ENCODE measurements at regions not wholly inside any gene's neighbourhood (a gene's known extent, or its start where the extent isn't known, plus 50 kb on each side); places are given as distances from the start of the nearest gene placed in this dataset.

DNA sequence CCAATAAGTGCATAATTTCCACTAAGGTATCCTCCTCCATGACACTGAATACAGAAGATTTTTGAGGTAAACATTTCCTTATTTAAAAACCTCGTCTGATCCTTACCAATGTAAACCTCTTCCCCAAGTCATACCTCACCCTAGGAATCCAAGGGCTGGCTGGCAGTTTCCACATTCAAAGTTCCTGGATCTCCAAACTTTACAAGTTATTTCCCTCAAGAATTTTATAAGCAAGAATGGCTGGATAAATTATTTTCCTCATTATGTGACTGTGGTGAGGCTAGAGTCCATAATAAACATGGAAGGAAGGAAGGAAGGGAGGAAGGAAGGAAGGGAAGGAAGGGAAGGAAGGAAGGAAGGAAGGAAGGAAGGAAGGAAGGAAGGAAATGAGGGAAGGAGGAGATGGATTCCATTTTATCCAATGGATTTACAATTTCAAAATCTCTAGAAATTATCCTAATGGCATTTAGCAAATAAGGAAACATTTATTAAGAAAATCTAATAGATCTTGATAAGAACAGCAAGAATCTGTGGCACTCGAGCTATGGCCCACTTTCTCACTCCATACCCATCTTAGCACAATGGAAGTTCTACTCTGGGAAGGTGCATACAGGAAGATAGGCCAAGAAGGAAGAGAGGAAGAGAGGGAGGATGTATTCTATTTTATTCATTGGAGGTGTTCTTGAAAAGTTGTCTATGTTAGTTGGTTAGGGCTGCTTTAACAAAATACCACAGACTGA is 477.8 kb upstream of the TMPO start:
- Histone ChIP-seq H3K27me3 (ENCODE audit: control insufficient read depth, insufficient read depth, low read length) (no peaks in the 10 kb centered on the region), H3K4me3 (ENCODE audit: low read length) (no peak overlapping the region), H3K9me3 (ENCODE audit: control insufficient read depth, insufficient read depth, low read length) (no peaks in the 10 kb centered on the region), H3K4me1 (ENCODE audit: control insufficient read depth, insufficient read depth, low read length) (no peaks in the 10 kb centered on the region), H3K36me3 (ENCODE audit: control insufficient read depth, insufficient read depth, low read length) (no peaks in the 10 kb centered on the region), H3K27ac (ENCODE audit: low read length) (no peak overlapping the region)
- no peak for DNase-seq (ENCODE audit: low read depth, low spot score)
- no CpG with 5 or more reads among the region's 2 CpGs for WGBS (ENCODE audit: insufficient coverage, insufficient read length)

DNA sequence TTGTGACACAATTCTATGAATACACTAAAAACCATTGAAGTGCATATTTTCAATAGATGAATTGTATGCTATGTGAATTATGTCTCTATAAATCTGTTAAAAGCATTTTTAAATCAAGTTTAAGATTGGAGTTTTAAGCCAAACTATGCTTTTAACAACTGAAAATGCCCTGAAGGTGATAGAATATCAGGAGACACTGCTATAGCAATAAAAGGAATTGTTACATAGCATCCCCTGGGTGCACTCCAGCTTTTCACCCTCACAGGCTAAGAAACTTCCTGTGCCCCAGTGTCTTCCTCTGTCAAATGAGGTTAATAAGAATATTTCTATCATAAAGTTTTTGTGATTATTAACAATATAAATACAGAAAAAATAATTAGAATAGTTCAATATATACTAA is 472.7 kb upstream of the TMPO start:
- no peak for DNase-seq (ENCODE audit: low read depth, low spot score)
- no peak overlapping the region for H3K27ac ChIP-seq (ENCODE audit: low read length)
- no peaks in the 10 kb centered on the region for H3K27me3 ChIP-seq (ENCODE audit: control insufficient read depth, insufficient read depth, low read length)
- no peaks in the 10 kb centered on the region for H3K9me3 ChIP-seq (ENCODE audit: control insufficient read depth, insufficient read depth, low read length)
- H3K4me1 ChIP-seq (ENCODE audit: control insufficient read depth, insufficient read depth, low read length) = no peaks in the 10 kb centered on the region
- H3K36me3 ChIP-seq (ENCODE audit: control insufficient read depth, insufficient read depth, low read length) = no peaks in the 10 kb centered on the region
- H3K4me3 ChIP-seq (ENCODE audit: low read length) = no peak overlapping the region

DNA sequence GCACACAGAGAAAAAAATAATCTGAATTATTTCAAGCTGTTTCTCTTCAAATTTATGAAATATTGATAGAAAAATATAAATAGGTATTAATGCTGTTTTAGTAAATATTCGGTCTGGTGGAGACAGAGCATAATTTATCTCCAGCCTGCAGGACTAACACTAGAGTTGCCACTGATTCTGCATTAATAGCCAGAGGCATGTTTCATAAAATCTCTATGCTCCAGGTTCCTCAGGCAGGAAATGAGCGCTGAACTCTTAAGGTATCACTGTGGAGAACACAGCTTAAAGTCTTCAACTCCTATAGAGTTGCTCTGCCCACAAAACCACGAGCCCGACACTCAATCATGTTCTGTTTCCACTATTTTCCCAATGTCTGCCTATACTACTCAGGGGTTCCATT is 470.0 kb upstream of the TMPO start:
- H3K27me3 ChIP-seq (ENCODE audit: control insufficient read depth, insufficient read depth, low read length) = no peaks in the 10 kb centered on the region
- H3K4me1 ChIP-seq (ENCODE audit: control insufficient read depth, insufficient read depth, low read length) = no peaks in the 10 kb centered on the region
- no peak for DNase-seq (ENCODE audit: low read depth, low spot score)
- H3K27ac ChIP-seq (ENCODE audit: low read length) = no peak overlapping the region
- H3K9me3 ChIP-seq (ENCODE audit: control insufficient read depth, insufficient read depth, low read length) = no peaks in the 10 kb centered on the region
- whole genome bisulfite sequencing (ENCODE audit: insufficient coverage, insufficient read length) = 100% methylated on average over 1 of the region's 4 CpGs
- H3K36me3 ChIP-seq (ENCODE audit: control insufficient read depth, insufficient read depth, low read length) = no peaks in the 10 kb centered on the region
- no peak overlapping the region for H3K4me3 ChIP-seq (ENCODE audit: low read length)

DNA sequence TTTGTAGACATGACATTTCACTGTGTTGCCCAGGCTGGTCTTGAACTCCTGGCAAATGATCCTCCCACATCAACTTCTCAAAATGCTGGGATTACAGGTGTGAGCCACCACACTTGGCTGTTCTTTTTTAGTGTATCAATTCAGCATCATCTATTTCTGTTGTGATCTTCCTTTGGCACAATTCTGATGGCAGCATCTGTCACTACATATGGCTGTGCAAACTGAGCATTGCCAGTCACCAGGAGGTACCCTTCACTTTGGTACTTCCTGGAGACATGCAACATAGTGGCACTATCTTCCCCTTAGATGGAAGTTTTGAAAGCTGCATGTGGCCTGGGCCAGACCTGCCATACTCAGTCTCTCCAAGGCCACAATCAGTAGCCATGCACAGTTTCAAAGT is 467.1 kb upstream of the TMPO start:
- no peaks in the 10 kb centered on the region for H3K4me1 ChIP-seq (ENCODE audit: control insufficient read depth, insufficient read depth, low read length)
- no peaks in the 10 kb centered on the region for H3K36me3 ChIP-seq (ENCODE audit: control insufficient read depth, insufficient read depth, low read length)
- H3K9me3 ChIP-seq (ENCODE audit: control insufficient read depth, insufficient read depth, low read length) = no peaks in the 10 kb centered on the region
- H3K4me3 ChIP-seq (ENCODE audit: low read length) = no peak overlapping the region
- no peak overlapping the region for H3K27ac ChIP-seq (ENCODE audit: low read length)
- no peaks in the 10 kb centered on the region for H3K27me3 ChIP-seq (ENCODE audit: control insufficient read depth, insufficient read depth, low read length)
- no peak for DNase-seq (ENCODE audit: low read depth, low spot score)

DNA sequence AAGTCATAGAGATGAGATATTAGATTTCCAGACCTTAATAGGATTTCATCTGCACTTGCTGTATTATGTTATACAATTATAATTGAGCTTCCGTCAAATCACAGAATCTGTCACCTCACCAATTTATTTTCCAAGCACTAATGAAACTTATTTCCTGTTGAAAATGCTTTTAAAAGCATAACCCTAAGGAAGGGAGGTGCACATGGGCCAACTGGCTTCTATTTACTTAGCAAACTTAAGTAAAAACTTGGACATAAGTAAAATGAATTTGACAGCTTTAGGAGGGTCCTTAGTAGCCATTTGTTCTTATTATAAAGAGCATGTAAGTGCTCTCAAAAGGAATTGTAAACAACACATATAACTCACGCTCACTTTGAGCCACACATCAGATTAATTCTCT is 462.2 kb upstream of the TMPO start:
- DNase-seq (ENCODE audit: low read depth, low spot score) = no peak
- Histone ChIP-seq H3K27ac (ENCODE audit: low read length) (no peak overlapping the region), H3K4me1 (ENCODE audit: control insufficient read depth, insufficient read depth, low read length) (no peaks in the 10 kb centered on the region), H3K9me3 (ENCODE audit: control insufficient read depth, insufficient read depth, low read length) (no peaks in the 10 kb centered on the region), H3K4me3 (ENCODE audit: low read length) (no peak overlapping the region), H3K27me3 (ENCODE audit: control insufficient read depth, insufficient read depth, low read length) (no peaks in the 10 kb centered on the region), H3K36me3 (ENCODE audit: control insufficient read depth, insufficient read depth, low read length) (no peaks in the 10 kb centered on the region)
- no CpG with 5 or more reads among the region's 2 CpGs for WGBS (ENCODE audit: insufficient coverage, insufficient read length)

DNA sequence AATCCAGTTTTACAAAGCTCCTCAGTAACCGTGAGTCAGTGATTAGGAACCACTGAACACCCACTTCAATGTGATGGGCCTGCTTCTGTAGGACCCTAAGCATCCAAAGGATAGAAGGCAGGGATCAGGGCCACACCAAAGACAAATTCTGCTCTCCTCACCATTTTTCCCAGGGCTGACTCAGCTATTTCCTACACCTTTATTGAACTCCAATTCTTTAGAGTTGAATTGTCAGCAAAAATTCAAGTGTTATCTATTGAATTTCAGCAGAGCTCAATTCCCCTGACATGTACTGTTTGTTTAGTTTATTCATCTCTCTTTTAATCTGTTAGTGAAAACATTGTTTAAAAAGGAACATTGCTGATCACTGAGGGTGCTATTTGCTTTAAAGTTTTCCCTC is 457.7 kb upstream of the TMPO start:
- Histone ChIP-seq H3K27me3 (ENCODE audit: control insufficient read depth, insufficient read depth, low read length) (no peaks in the 10 kb centered on the region), H3K4me3 (ENCODE audit: low read length) (no peak overlapping the region), H3K4me1 (ENCODE audit: control insufficient read depth, insufficient read depth, low read length) (no peaks in the 10 kb centered on the region), H3K27ac (ENCODE audit: low read length) (no peak overlapping the region), H3K36me3 (ENCODE audit: control insufficient read depth, insufficient read depth, low read length) (no peaks in the 10 kb centered on the region), H3K9me3 (ENCODE audit: control insufficient read depth, insufficient read depth, low read length) (no peaks in the 10 kb centered on the region)
- DNase-seq (ENCODE audit: low read depth, low spot score) = no peak
- no CpG with 5 or more reads among the region's 1 CpG for WGBS (ENCODE audit: insufficient coverage, insufficient read length)

DNA sequence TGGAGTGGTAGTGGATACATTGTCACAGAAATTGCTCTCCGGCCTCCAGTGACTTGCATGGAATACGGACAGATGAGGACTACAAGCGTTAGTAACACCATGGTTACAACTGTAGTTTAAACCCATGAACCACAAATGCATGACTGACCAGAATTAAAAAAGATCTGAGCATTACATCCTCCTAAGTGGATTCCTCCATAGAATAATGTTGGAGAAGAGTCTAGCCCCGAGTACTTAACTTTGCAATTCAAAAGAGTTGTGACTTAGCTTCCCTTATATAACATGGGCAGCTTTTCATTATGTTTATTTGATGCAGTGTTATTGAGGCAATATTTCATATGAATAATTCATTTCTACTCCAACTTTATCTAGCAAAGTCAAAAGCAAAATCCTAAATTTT is 457.2 kb upstream of the TMPO start:
- Histone ChIP-seq H3K4me3 (ENCODE audit: low read length) (no peak overlapping the region), H3K4me1 (ENCODE audit: control insufficient read depth, insufficient read depth, low read length) (no peaks in the 10 kb centered on the region), H3K9me3 (ENCODE audit: control insufficient read depth, insufficient read depth, low read length) (no peaks in the 10 kb centered on the region), H3K27ac (ENCODE audit: low read length) (no peak overlapping the region), H3K27me3 (ENCODE audit: control insufficient read depth, insufficient read depth, low read length) (no peaks in the 10 kb centered on the region), H3K36me3 (ENCODE audit: control insufficient read depth, insufficient read depth, low read length) (no peaks in the 10 kb centered on the region)
- no peak for DNase-seq (ENCODE audit: low read depth, low spot score)
- WGBS (ENCODE audit: insufficient coverage, insufficient read length) = no CpG with 5 or more reads among the region's 4 CpGs

DNA sequence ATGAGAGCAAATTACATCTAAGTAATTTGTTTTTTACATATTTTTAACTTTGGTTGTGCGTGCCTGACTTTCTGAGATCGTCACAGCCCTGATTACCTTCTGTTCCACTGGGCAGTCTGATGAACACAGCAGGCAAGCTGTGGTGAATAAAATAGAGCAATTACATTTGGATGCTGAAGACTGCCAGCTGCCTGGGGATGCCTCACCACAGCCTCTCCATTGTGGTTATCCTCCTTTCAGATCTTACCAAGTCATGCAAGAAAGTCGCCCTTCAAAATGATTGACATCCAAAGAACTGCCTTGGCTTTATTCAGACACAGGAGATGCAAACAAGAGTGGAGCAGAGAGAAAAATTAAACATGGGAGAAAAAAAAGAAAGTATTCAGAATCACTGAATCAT is 456.6 kb upstream of the TMPO start:
- no peaks in the 10 kb centered on the region for H3K27me3 ChIP-seq (ENCODE audit: control insufficient read depth, insufficient read depth, low read length)
- no CpG with 5 or more reads among the region's 3 CpGs for WGBS (ENCODE audit: insufficient coverage, insufficient read length)
- no peak overlapping the region for H3K4me3 ChIP-seq (ENCODE audit: low read length)
- no peaks in the 10 kb centered on the region for H3K4me1 ChIP-seq (ENCODE audit: control insufficient read depth, insufficient read depth, low read length)
- DNase-seq (ENCODE audit: low read depth, low spot score) = no peak
- no peak overlapping the region for H3K27ac ChIP-seq (ENCODE audit: low read length)
- H3K9me3 ChIP-seq (ENCODE audit: control insufficient read depth, insufficient read depth, low read length) = no peaks in the 10 kb centered on the region
- H3K36me3 ChIP-seq (ENCODE audit: control insufficient read depth, insufficient read depth, low read length) = no peaks in the 10 kb centered on the region

DNA sequence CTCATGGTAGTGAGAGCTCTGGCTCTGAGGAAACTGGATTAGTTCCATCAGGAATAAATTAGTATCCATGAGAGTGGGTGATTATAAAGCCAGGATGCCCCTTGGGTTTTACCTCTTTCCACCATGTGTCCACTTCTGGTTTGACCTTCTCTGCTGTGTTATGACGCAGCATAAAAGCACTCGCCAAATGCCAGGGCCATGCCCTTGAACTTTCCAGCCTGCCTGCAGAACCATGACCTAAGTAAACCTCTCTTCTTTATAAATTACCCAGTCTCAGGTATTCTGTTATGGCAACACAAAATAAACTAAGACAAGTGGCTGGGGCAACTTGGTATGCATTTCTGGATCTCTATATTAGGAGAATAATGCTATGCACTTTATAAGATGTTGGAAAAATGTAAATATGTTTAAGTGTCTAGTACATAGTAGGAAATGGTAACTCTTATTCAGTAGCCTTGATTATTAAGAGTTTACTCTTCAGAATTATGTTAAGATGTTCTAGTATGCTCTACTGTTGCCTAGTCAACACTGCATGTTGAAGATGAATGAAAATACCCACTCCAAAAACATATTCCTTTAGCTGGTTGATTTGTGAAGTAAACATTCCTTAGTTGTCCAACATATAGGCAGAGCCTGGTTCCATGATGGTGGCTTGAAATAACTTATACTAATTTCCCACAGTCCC is 455.6 kb upstream of the TMPO start:
- Histone ChIP-seq H3K9me3 (ENCODE audit: control insufficient read depth, insufficient read depth, low read length) (no peaks in the 10 kb centered on the region), H3K4me1 (ENCODE audit: control insufficient read depth, insufficient read depth, low read length) (no peaks in the 10 kb centered on the region), H3K27ac (ENCODE audit: low read length) (no peak overlapping the region), H3K4me3 (ENCODE audit: low read length) (no peak overlapping the region), H3K36me3 (ENCODE audit: control insufficient read depth, insufficient read depth, low read length) (no peaks in the 10 kb centered on the region), H3K27me3 (ENCODE audit: control insufficient read depth, insufficient read depth, low read length) (no peaks in the 10 kb centered on the region)
- no CpG with 5 or more reads among the region's 2 CpGs for WGBS (ENCODE audit: insufficient coverage, insufficient read length)
- no peak for DNase-seq (ENCODE audit: low read depth, low spot score)

DNA sequence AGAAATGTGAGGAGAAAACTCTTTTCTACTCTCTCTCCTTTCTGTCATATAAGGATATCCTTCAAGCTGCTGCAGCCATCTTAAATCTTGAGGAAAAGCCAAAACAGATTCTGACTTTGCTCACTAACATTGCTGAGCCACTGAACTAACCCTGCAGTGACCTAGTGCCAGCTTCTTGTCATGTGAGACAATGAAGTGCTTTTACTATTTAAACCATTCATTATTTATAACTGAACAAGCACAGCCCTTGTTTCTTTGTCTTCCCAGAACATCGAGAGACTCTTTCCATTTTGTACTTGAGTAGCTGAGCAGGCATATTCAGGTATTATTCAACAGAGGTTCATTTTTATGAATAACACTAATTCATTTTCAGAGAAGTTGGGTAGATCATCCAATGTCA is 455.0 kb upstream of the TMPO start:
- DNase-seq (ENCODE audit: low read depth, low spot score) = no peak
- WGBS (ENCODE audit: insufficient coverage, insufficient read length) = no CpG with 5 or more reads among the region's 1 CpG
- no peak overlapping the region for H3K27ac ChIP-seq (ENCODE audit: low read length)
- no peaks in the 10 kb centered on the region for H3K36me3 ChIP-seq (ENCODE audit: control insufficient read depth, insufficient read depth, low read length)
- no peak overlapping the region for H3K4me3 ChIP-seq (ENCODE audit: low read length)
- no peaks in the 10 kb centered on the region for H3K27me3 ChIP-seq (ENCODE audit: control insufficient read depth, insufficient read depth, low read length)
- no peaks in the 10 kb centered on the region for H3K9me3 ChIP-seq (ENCODE audit: control insufficient read depth, insufficient read depth, low read length)
- H3K4me1 ChIP-seq (ENCODE audit: control insufficient read depth, insufficient read depth, low read length) = no peaks in the 10 kb centered on the region

All from iPS DF 6.9 (cell line).